ENCODE measurements at regions not wholly inside any gene's neighbourhood (a gene's known extent, or its start where the extent isn't known, plus 50 kb on each side); places are given as distances from the start of the nearest gene placed in this dataset.

DNA sequence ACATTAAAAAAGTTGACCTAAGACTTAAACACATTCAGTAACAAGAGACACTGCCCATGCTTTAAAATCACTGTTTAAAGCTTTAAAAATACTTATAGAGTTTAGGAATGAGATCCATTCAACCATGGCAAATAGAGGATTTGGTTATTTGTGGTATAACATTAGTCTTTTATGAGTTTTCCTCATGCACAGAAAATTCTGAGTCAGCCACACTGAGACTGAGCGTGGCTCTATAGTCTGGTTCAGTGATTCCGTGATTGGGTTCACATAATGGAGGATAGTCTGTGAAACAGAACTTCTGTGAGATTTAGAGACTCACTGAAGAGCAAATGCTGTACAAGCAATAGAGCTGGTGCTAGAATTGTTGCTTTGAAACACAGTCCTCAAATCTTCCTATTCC lies 1502.4 kb upstream of the PIK3C3 start:
- TF ChIP-seq, protein P1, sequence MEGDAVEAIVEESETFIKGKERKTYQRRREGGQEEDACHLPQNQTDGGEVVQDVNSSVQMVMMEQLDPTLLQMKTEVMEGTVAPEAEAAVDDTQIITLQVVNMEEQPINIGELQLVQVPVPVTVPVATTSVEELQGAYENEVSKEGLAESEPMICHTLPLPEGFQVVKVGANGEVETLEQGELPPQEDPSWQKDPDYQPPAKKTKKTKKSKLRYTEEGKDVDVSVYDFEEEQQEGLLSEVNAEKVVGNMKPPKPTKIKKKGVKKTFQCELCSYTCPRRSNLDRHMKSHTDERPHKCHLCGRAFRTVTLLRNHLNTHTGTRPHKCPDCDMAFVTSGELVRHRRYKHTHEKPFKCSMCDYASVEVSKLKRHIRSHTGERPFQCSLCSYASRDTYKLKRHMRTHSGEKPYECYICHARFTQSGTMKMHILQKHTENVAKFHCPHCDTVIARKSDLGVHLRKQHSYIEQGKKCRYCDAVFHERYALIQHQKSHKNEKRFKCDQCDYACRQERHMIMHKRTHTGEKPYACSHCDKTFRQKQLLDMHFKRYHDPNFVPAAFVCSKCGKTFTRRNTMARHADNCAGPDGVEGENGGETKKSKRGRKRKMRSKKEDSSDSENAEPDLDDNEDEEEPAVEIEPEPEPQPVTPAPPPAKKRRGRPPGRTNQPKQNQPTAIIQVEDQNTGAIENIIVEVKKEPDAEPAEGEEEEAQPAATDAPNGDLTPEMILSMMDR (IDR thresholded peaks at IDR 0.05): no peak
- no peak for TF ChIP-seq EZH2phosphoT487 (IDR thresholded peaks at IDR 0.05)
